ENCODE measurements at regions not wholly inside any gene's neighbourhood (a gene's known extent, or its start where the extent isn't known, plus 50 kb on each side); places are given as distances from the start of the nearest gene placed in this dataset.
"Not testable (repeated sequence)": the region's sequence is repeated elsewhere in the genome, so short reads cannot be mapped to it uniquely, and the experiment has no call there.

DNA sequence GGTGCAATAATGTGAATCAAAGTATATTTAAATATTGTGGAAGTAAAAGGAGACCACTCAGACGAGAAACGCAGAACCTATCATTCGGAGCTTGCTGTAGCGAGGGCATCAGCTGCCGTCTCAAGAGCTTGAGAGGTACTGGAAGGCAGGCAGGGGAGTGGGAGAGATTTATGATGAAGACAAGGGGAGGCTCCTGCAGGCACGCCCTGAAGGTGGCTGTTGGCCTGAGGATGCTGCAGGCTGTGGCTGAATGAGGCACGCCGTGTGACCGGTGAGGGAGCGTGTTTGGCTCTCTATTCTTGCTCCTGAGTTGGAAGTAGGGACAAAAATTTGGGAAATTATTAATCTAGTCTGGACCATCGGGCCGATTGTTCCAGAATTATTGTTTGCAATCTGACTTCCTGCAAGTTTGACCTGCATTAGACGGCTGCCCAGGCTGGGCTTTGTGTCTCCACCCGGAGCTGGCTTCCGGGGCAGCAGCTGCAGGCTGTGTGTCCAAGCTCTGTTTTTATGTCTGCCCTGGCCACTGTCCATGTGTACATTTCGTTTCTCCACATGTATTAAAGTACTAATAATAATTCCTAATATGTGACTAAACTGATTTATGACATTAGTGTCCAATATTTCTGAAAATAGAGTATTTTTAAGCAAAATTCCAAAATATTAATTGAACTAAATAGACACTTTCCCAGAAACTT is 91.1 kb upstream of the ANKRD10 start:
- DNase-seq (ENCODE audit: low read depth) = no peak

DNA sequence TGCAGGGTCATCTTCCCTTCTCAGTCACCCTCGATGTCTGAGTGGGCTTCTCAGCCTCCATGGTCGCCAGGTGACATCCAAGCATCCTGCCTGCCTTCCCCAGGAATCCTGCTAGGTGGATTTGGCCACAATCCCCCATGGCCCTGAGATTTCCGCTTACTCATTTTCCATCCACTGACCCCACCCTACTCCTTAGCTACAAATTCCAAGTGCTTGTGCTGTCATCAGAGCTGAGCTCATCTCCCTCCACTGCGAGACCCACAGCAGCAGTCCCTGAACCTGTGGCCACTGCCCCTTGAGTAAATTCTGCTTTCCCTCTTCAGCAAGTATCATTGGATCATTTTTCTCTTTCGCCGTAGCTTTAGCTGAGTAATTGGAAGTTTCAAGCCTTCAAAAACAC is 90.5 kb upstream of the ANKRD10 start:
- DNase-seq (ENCODE audit: low read depth) = no peak

DNA sequence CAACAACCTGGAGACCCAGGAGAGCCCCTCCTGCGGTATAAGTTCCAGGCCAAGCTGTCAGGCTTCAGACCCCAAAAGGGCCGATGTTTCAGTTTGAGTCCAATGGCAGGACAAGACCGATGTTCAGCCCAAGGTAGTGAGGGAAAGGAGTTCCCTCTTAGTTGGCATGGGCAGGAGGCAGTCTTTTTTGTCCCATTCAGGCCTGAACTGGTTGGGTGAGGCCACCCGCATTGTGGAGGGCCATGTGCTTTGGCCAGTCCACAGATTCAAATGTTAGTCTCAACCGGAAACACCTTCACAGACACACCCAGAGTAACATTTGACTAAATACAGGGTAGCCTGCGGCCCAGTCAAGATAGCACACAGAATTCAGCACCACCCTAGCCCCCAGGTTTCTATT is 89.6 kb upstream of the ANKRD10 start:
- DNase-seq (ENCODE audit: low read depth) = no peak

DNA sequence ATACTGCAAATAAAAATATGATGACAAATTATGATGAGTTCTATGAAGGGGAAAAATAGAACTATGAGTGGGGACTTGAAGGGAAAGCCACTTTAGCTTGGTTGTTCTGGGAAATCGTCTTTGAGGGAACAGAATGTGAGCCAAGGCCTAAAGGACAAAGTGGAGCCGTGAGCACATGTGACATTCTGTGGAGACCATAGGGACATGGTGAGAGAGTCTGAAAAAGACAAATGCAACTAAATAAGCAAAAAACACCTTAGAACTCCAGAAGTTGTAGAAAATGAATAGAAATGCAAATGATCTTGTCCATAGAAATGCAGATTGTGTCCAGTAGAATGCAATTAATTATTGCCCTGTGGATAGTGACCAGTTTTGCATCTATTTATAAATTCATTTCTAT is 86.8 kb upstream of the ANKRD10 start:
- DNase-seq (ENCODE audit: low read depth) = no peak

DNA sequence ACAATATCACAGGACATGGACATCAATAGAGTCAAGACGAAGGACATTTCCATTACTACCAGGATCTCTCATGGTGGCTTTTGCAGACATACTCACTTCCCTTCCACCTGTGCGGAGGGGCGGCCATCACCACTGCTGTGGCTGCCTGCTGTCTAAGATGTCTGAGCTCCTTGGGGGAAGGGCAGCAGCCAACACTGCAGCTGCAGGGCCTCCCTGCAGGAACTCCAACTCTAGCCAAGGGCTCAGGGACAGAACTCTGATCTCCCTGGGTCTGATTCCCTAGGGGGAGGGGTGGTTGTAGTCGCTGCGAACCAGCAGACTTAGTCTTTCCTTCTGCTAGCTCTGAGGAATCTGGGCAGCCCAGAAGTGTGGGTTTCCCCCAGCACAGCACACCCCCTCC is 78.9 kb upstream of the ANKRD10 start:
- DNase-seq (ENCODE audit: low read depth) = no peak

DNA sequence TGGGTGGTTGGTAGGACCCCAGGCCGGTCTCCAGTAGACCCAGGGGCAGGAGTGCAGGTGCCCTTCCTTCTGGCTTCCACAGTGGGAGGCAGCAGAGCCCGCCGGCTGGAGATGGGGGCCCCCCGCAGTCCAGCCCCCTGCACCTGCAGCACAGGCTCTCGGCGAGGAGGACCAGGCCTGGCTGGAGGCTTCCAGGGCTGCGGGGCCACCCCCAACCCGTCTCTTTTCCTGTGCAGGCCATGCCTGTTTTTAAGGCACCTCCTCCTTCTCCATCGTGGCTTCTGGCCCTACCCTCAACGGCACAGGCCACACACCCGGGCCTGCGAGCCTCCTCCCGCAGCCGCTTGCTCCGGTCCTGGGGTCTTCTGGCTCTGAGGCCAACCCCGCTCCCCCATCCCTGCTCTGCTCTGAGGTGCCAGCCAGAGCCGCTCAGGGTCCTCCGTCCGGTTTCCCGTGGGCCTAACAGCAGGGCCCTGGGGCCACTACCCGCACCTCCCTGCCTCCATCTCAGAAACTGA is 77.2 kb upstream of the ANKRD10 start:
- DNase-seq (ENCODE audit: low read depth) = no peak

DNA sequence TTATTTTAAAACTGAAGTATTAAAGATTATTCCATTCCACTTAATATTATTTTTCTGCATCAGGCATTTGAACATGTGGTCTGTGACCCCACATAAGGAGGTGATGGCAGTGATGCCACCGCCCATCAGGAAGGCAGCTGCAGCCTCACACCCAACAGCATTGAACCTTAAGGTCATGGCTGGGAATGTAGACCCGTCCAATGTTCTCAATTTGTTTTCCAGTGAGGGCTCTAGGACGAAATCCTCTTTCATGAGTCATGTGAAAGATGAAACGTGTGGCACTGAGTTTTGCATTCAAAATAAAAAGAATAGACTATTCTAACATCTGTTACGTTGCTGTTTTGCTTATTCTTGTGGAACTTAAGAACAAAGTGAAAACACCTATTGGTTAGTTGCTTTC is 74.5 kb upstream of the ANKRD10 start:
- no peak for DNase-seq (ENCODE audit: low read depth)

DNA sequence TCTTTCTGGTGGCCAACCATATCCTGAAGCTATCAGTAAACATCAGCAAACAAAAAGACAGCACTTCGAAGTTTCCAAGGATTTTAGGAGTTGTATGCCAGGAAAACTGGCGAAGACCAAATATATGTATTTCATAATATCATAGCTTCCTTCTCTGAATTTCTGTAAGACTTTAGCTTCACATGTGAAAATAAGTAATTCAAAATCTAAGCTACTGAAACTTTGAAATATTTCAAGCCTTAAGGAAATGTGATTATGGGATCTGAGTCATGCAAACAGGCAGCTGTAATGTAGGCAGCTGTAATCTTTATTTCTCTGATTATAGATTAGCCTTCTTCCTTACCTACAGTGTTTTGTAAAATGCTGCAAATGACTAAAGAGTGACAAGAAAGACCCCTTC is 70.7 kb upstream of the ANKRD10 start:
- no peak for DNase-seq (ENCODE audit: low read depth)

DNA sequence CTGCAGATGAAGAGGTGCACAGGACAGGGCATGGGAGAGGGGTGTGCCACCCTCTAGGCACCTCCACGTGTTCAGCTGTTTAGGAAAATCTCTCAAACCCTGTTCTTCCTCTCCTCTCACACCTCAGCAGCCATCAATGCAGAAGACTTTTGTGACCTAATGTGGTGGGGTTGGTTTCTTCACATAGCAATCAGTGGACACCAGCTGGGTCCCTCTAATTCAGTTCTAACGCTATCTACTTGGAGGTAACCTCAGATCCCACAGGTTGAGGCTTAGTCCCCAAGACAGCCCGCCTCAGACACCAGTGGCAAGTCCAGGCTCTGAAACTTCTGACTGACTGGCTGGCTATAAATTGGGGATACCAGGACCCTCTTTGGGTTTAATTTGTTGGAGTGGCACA is 69.9 kb upstream of the ANKRD10 start:
- no peak for DNase-seq (ENCODE audit: low read depth)

GRCh38 chr13:110984381-110984780 is 69.5 kb upstream of the ANKRD10 start:
- no peak for DNase-seq (ENCODE audit: low read depth)

DNA sequence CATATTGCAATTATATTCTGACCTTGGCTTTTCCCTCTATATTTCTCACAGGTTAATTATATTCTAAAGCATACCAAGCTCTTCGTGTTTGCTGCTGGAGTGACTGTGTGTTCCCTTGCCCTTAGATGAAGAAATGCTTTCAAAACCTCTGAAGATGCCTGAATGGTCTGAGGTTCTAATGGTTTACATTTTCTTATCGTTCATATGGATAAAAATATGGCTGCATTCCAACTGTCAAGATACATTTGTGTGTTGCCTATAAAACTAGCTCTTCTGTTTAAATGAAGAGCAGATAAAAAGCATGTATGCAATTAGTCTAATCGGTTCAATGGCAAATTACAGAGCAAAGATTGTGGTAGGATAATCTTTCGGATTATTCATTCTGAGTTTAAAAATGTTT is 68.4 kb upstream of the ANKRD10 start:
- no peak for DNase-seq (ENCODE audit: low read depth)

DNA sequence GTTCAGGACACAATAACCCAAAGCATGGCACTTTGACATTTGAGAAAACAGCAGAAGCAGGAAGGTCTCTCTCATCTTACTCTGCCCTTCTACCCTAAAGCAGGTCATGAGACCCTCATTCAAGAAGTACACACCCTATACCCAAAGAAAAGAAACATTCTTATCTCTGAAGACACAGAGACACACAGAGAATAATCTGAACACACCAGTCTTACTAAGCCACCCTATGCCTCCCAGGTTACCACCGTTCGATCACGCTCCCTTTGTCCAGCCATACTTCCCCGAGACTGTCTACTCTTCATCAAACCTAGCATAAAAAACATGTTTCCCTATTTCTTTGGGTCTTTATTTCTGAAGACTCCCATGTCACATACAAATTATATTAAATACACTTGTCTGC is 66.5 kb upstream of the ANKRD10 start:
- DNase-seq (ENCODE audit: low read depth) = no peak

- DNase-seq (ENCODE audit: low read depth) = no peak
These were observed 66.1 kb upstream of the ANKRD10 start for GRCh38 chr13:110980921-110981320.

- not testable (repeated sequence) for DNase-seq (ENCODE audit: low read depth)
These were observed 64.3 kb upstream of the ANKRD10 start for GRCh38 chr13:110979149-110979548.

GRCh38 chr13:110978390-110978789 is 63.5 kb upstream of the ANKRD10 start:
- no peak for DNase-seq (ENCODE audit: low read depth)

DNA sequence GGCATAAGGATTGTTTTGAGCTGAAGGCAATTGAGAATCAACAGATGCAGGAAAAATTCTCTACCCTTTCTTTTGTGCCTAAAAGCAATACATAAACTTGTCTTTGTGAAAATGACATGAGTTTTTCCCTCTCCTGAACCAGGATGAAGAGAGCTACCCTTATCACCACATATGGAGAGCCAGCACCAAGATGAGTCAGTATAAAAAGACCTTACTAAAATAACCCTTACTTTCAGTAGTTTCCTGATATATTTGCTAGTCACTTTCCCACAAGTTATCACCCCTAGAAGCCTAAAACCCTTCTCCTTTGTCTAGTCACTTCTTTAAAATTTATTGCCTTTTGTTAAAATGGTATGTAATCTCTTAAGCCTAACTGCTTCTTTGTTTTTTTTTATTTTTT is 61.9 kb upstream of the ANKRD10 start:
- no peak for DNase-seq (ENCODE audit: low read depth)

- DNase-seq (ENCODE audit: low read depth) = no peak
These were observed 58.3 kb upstream of the ANKRD10 start for GRCh38 chr13:110973007-110973700.

GRCh38 chr13:110971486-110971885 is 56.6 kb upstream of the ANKRD10 start:
- no peak for DNase-seq (ENCODE audit: low read depth)

DNA sequence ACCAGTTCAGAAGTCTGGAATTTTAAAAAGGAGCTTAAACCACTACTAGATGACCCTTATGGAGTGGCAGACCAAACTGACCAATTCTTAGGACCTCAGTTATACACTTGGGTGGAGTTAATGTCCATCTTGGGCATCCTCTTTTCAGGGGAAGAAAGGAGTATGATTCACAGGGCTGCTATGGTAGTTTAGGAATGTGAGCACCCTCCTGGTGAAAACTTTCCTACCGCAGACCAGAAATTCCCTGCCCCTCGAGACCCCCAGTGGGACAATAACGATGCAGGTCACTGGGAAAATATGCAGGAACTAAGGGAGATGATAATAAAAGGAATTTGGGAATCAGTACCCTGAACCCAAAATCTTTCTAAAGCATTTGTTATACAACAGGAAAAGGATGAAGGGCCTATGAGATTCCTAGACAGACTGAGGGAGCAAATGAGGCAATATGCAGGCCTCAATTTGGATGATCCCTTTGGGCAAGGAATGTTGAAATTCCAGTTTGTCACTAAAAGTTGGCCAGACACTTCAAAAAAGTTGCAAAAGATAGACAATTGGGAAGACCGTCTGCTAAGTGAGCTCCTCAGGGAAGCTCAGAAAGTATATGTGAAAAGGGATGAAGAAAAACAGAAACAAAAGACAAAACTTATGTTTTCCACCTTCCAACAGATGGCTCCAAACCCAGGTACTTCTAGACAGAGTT is 52.4 kb upstream of the ANKRD10 start:
- DNase-seq (ENCODE audit: low read depth) = not testable (repeated sequence)

DNA sequence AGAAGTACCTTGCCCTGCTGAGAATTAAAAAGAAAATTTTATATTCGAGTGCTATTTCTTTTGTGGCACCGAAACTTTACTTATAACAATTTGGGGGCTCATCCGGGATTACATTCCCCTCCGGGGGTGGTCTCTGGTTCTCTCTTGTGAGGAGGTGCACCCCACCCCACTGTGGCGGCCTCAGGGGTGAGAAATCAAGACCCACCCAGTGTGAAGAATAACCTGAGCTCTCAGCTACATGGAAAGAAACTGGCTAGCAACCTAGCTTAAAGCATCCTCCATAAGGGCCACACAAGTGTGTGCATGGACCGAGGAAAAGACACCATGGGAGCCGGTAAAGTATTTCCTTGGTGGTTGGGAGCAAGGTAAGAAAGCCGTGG is 50.9 kb upstream of the ANKRD10 start:
- DNase-seq (ENCODE audit: low read depth) = no peak

GRCh38 chr13:110965038-110965754 is 50.3 kb upstream of the ANKRD10 start:
- DNase-seq (ENCODE audit: low read depth) = no peak

All from activated T-helper 9 cell treated with anti-CD3 and anti-CD28 coated beads, Interleukin-2, amount 50 U/mL, for 16 hours (primary cell).